ENCODE measurements at regions not wholly inside any gene's neighbourhood (a gene's known extent, or its start where the extent isn't known, plus 50 kb on each side); places are given as distances from the start of the nearest gene placed in this dataset.

DNA sequence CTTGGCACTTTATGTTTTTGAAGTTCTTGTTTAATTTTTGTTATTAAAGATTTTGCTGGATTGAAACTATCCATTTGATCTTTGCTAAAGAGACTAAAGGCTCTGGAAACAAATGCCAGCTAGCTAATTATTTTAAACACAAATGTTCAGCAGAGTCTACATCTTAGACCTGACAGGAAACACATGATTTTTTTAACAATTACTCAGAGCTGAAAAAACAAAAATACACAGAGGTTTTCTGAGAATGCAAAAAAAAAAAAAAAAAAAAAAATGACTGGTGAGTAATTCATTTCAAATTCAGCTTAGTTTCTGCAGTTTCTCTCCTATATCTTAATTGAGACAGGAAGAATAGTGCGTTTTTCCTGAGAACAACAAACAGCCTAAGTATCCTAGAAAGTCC, 448.0 kb downstream of the TENT5A start:
- CTCF ChIA-PET: no interaction called here
- TF ChIP-seq ZSCAN18 (tag by site-specific recombination; IDR thresholded peaks at IDR 0.05) (no peak), RBAK (tag by site-specific recombination; IDR thresholded peaks at IDR 0.05) (no peak), ZNF146 (tag by site-specific recombination; IDR thresholded peaks at IDR 0.05) (no peak), ZNF19 (tag by site-specific recombination; IDR thresholded peaks at IDR 0.05; ENCODE audit: low read depth) (no peak), SP3 (tag by site-specific recombination; IDR thresholded peaks at IDR 0.05) (no peak), KLF10 (tag by site-specific recombination; IDR thresholded peaks at IDR 0.05) (no peak), ZNF426 (tag by site-specific recombination; IDR thresholded peaks at IDR 0.05) (no peak), ZBTB48 (tag by site-specific recombination; IDR thresholded peaks at IDR 0.05) (no peak), ZNF184 (tag by site-specific recombination; IDR thresholded peaks at IDR 0.05) (no peak), YY2 (tag by site-specific recombination; IDR thresholded peaks at IDR 0.05) (no peak), ZNF837 (tag by site-specific recombination; IDR thresholded peaks at IDR 0.05) (no peak), SCRT2 (tag by site-specific recombination; IDR thresholded peaks at IDR 0.05) (no peak), ZNF701 (tag by site-specific recombination; IDR thresholded peaks at IDR 0.05) (no peak)
- TF ChIP-seq, protein P1, sequence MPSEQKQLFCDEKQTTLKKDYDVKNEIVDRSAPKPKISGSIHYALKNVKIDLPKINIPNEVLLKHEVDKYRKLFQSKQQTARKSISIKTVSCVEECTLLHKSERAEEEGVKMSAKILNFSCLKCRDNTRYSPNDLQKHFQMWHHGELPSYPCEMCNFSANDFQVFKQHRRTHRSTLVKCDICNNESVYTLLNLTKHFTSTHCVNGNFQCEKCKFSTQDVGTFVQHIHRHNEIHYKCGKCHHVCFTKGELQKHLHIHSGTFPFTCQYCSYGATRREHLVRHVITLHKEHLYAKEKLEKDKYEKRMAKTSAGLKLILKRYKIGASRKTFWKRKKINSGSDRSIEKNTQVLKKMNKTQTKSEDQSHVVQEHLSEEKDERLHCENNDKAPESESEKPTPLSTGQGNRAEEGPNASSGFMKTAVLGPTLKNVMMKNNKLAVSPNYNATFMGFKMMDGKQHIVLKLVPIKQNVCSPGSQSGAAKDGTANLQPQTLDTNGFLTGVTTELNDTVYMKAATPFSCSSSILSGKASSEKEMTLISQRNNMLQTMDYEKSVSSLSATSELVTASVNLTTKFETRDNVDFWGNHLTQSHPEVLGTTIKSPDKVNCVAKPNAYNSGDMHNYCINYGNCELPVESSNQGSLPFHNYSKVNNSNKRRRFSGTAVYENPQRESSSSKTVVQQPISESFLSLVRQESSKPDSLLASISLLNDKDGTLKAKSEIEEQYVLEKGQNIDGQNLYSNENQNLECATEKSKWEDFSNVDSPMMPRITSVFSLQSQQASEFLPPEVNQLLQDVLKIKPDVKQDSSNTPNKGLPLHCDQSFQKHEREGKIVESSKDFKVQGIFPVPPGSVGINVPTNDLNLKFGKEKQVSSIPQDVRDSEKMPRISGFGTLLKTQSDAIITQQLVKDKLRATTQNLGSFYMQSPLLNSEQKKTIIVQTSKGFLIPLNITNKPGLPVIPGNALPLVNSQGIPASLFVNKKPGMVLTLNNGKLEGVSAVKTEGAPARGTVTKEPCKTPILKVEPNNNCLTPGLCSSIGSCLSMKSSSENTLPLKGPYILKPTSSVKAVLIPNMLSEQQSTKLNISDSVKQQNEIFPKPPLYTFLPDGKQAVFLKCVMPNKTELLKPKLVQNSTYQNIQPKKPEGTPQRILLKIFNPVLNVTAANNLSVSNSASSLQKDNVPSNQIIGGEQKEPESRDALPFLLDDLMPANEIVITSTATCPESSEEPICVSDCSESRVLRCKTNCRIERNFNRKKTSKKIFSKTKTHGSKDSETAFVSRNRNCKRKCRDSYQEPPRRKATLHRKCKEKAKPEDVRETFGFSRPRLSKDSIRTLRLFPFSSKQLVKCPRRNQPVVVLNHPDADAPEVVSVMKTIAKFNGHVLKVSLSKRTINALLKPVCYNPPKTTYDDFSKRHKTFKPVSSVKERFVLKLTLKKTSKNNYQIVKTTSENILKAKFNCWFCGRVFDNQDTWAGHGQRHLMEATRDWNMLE (tag by site-specific recombination; conservative IDR thresholded peaks at IDR 0.05; ENCODE audit: low read depth): no peak
- TF ChIP-seq, protein P2, sequence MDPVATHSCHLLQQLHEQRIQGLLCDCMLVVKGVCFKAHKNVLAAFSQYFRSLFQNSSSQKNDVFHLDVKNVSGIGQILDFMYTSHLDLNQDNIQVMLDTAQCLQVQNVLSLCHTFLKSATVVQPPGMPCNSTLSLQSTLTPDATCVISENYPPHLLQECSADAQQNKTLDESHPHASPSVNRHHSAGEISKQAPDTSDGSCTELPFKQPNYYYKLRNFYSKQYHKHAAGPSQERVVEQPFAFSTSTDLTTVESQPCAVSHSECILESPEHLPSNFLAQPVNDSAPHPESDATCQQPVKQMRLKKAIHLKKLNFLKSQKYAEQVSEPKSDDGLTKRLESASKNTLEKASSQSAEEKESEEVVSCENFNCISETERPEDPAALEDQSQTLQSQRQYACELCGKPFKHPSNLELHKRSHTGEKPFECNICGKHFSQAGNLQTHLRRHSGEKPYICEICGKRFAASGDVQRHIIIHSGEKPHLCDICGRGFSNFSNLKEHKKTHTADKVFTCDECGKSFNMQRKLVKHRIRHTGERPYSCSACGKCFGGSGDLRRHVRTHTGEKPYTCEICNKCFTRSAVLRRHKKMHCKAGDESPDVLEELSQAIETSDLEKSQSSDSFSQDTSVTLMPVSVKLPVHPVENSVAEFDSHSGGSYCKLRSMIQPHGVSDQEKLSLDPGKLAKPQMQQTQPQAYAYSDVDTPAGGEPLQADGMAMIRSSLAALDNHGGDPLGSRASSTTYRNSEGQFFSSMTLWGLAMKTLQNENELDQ (tag by site-specific recombination; IDR thresholded peaks at IDR 0.05; ENCODE audit: low read depth): no peak
- TF ChIP-seq, protein P3, sequence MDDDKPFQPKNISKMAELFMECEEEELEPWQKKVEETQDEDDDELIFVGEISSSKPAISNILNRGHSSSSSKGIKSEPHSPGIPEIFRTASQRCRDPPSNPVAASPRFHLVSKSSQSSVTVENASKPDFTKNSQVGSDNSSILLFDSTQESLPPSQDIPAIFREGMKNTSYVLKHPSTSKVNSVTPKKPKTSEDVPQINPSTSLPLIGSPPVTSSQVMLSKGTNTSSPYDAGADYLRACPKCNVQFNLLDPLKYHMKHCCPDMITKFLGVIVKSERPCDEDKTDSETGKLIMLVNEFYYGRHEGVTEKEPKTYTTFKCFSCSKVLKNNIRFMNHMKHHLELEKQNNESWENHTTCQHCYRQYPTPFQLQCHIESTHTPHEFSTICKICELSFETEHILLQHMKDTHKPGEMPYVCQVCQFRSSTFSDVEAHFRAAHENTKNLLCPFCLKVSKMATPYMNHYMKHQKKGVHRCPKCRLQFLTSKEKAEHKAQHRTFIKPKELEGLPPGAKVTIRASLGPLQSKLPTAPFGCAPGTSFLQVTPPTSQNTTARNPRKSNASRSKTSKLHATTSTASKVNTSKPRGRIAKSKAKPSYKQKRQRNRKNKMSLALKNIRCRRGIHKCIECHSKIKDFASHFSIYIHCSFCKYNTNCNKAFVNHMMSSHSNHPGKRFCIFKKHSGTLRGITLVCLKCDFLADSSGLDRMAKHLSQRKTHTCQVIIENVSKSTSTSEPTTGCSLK (tag by site-specific recombination; IDR thresholded peaks at IDR 0.05): no peak
- TF ChIP-seq, protein P4, sequence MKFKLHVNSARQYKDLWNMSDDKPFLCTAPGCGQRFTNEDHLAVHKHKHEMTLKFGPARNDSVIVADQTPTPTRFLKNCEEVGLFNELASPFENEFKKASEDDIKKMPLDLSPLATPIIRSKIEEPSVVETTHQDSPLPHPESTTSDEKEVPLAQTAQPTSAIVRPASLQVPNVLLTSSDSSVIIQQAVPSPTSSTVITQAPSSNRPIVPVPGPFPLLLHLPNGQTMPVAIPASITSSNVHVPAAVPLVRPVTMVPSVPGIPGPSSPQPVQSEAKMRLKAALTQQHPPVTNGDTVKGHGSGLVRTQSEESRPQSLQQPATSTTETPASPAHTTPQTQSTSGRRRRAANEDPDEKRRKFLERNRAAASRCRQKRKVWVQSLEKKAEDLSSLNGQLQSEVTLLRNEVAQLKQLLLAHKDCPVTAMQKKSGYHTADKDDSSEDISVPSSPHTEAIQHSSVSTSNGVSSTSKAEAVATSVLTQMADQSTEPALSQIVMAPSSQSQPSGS (tag by site-specific recombination; IDR thresholded peaks at IDR 0.05; ENCODE audit: low read depth): no peak
- no peak overlapping the region for H3K4me3 ChIP-seq (ENCODE audit: low read depth, low read length)
- POLR2A ChIA-PET: no interaction called here
- H3K36me3 ChIP-seq (ENCODE audit: control insufficient read depth in 2 of 2, insufficient read depth in 1 of 2, low read length in 2 of 2): no peaks in the 10 kb centered on the region
- no peaks in the 10 kb centered on the region for H3K9me3 ChIP-seq (ENCODE audit: control insufficient read depth, insufficient read depth, low read depth, low read length)
- H3K4me1 ChIP-seq (ENCODE audit: control insufficient read depth, insufficient read depth, low read length): no peaks in the 10 kb centered on the region
- no peak overlapping the region for H3K27ac ChIP-seq (ENCODE audit: extremely low read depth, low read depth, low read length)
